ENCODE measurements at regions not wholly inside any gene's neighbourhood (a gene's known extent, or its start where the extent isn't known, plus 50 kb on each side); places are given as distances from the start of the nearest gene placed in this dataset.

GRCh38 chr19:34595683-34596082, 81.3 kb downstream of the SCGB2B2 start:
- intact Hi-C loops (cut with DNase I) = no loop called here
- H3K27me3 ChIP-seq = no peaks in the 10 kb centered on the region
- no peak overlapping the region for H3K4me3 ChIP-seq
- no peaks in the 10 kb centered on the region for H3K36me3 ChIP-seq
- TF ChIP-seq EP300 (IDR thresholded peaks at IDR 0.05) (no peak), POLR2AphosphoS5 (IDR thresholded peaks at IDR 0.05) (no peak), POLR2A (IDR thresholded peaks at IDR 0.05; ENCODE audit: low read depth) (no peak)
- TF ChIP-seq, protein P1, sequence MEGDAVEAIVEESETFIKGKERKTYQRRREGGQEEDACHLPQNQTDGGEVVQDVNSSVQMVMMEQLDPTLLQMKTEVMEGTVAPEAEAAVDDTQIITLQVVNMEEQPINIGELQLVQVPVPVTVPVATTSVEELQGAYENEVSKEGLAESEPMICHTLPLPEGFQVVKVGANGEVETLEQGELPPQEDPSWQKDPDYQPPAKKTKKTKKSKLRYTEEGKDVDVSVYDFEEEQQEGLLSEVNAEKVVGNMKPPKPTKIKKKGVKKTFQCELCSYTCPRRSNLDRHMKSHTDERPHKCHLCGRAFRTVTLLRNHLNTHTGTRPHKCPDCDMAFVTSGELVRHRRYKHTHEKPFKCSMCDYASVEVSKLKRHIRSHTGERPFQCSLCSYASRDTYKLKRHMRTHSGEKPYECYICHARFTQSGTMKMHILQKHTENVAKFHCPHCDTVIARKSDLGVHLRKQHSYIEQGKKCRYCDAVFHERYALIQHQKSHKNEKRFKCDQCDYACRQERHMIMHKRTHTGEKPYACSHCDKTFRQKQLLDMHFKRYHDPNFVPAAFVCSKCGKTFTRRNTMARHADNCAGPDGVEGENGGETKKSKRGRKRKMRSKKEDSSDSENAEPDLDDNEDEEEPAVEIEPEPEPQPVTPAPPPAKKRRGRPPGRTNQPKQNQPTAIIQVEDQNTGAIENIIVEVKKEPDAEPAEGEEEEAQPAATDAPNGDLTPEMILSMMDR (IDR thresholded peaks at IDR 0.05) = no peak
- DNase-seq (ENCODE audit: extremely low spot score) = no peak
- WGBS = 78% methylated on average over 9 of the region's 10 CpGs
- no peaks in the 10 kb centered on the region for H3K9me3 ChIP-seq
- H3K4me1 ChIP-seq = peaks cover 0 to 19% (median 10%) of the 10 kb centered on the region in 4 donors
- H3K27ac ChIP-seq (replicated peaks in 1 of 4) = no peak overlapping the region

DNA sequence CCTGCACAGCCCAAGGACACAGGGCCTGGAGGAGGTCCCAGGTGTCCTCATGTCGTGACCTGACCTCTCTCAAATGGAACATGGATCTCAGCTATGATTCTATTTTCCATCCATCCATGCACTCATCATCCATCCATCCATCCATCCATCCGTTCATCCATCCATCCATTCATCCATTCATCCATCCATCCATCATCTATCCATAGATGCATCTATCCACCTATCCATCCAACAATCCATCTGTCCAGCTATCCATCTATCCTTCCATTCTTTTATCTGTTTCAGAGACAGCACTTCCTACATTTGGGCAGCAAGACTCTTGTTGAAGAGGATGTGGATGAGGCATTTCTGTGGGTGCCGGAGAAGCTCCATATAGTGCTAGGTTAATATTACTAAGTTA, 86.7 kb downstream of the SCGB2B2 start:
- 89% methylated on average over 3 of the region's 3 CpGs for WGBS
- Histone ChIP-seq H3K27ac (replicated peaks in 1 of 4) (no peak overlapping the region), H3K27me3 (no peaks in the 10 kb centered on the region), H3K9me3 (peaks cover 0 to 3% (median 0%) of the 10 kb centered on the region in 4 donors), H3K4me3 (no peak overlapping the region), H3K4me1 (peaks cover 0 to 11% (median 3%) of the 10 kb centered on the region in 4 donors), H3K36me3 (no peaks in the 10 kb centered on the region)
- intact Hi-C loops (cut with DNase I) = no loop called here
- TF ChIP-seq POLR2A (IDR thresholded peaks at IDR 0.05; ENCODE audit: low read depth) (no peak), EP300 (IDR thresholded peaks at IDR 0.05) (no peak), POLR2AphosphoS5 (IDR thresholded peaks at IDR 0.05) (no peak)
- TF ChIP-seq, protein P1 (IDR thresholded peaks at IDR 0.05) = no peak
- no peak for DNase-seq (ENCODE audit: extremely low spot score)

GRCh38 chr19:34589730-34590129, 87.2 kb downstream of the SCGB2B2 start:
- Histone ChIP-seq H3K4me1 (peaks cover 0 to 6% (median 0%) of the 10 kb centered on the region in 4 donors), H3K4me3 (no peak overlapping the region), H3K27ac (replicated peaks in 1 of 4) (no peak overlapping the region), H3K36me3 (no peaks in the 10 kb centered on the region), H3K27me3 (no peaks in the 10 kb centered on the region), H3K9me3 (peaks cover 0 to 3% (median 0%) of the 10 kb centered on the region in 4 donors)
- TF ChIP-seq, protein P1 (IDR thresholded peaks at IDR 0.05) = no peak
- TF ChIP-seq POLR2A (IDR thresholded peaks at IDR 0.05; ENCODE audit: low read depth) = no peak
- TF ChIP-seq EP300 (IDR thresholded peaks at IDR 0.05) = no peak
- TF ChIP-seq POLR2AphosphoS5 (IDR thresholded peaks at IDR 0.05) = no peak
- intact Hi-C loops (cut with DNase I) = no loop called here
- 100% methylated on average over 2 of the region's 2 CpGs for WGBS
- no peak for DNase-seq (ENCODE audit: extremely low spot score)

DNA sequence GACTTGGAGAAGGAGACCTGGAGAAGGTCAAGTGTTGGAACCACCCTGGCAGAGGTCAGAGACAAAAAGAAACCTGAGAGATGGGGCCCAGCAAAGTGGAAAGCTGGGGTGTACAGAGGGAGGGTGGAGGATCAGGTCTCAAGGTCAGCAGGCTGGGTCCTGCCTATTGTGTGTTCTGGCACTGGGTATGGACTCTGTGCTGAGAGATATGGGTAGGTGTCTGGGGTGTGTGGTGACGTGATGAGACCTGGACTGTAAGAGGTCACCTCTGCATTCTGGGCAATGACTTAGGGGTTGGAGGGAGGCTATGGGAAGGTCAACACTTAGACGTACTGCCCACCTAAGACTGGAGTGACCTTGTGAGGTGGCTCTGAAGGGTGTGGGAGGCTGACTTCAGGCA, 88.1 kb downstream of the SCGB2B2 start:
- no peaks in the 10 kb centered on the region for H3K36me3 ChIP-seq
- no peak overlapping the region for H3K27ac ChIP-seq (replicated peaks in 1 of 4)
- H3K27me3 ChIP-seq = no peaks in the 10 kb centered on the region
- TF ChIP-seq, protein P1 (IDR thresholded peaks at IDR 0.05) = no peak
- no peak for TF ChIP-seq EP300 (IDR thresholded peaks at IDR 0.05)
- no peak for TF ChIP-seq POLR2AphosphoS5 (IDR thresholded peaks at IDR 0.05)
- TF ChIP-seq POLR2A (IDR thresholded peaks at IDR 0.05; ENCODE audit: low read depth) = no peak
- no peak for DNase-seq (ENCODE audit: extremely low spot score)
- peaks cover 0 to 3% (median 0%) of the 10 kb centered on the region in 4 donors for H3K9me3 ChIP-seq
- WGBS = 80% methylated on average over 2 of the region's 2 CpGs
- no peak overlapping the region for H3K4me3 ChIP-seq
- no peaks in the 10 kb centered on the region for H3K4me1 ChIP-seq
- intact Hi-C loops (cut with DNase I) = no loop called here

- H3K27ac ChIP-seq (replicated peaks in 1 of 4) = no peak overlapping the region
- no peak for DNase-seq (ENCODE audit: extremely low spot score)
- intact Hi-C loops (cut with DNase I) = no loop called here
- 83% methylated on average over 6 of the region's 8 CpGs for WGBS
- peaks cover 0 to 3% (median 0%) of the 10 kb centered on the region in 4 donors for H3K9me3 ChIP-seq
- no peak overlapping the region for H3K4me3 ChIP-seq
- TF ChIP-seq POLR2AphosphoS5 (IDR thresholded peaks at IDR 0.05) (no peak), POLR2A (IDR thresholded peaks at IDR 0.05; ENCODE audit: low read depth) (no peak), EP300 (IDR thresholded peaks at IDR 0.05) (no peak)
- TF ChIP-seq, protein P1 (IDR thresholded peaks at IDR 0.05) = no peak
- no peaks in the 10 kb centered on the region for H3K4me1 ChIP-seq
- H3K27me3 ChIP-seq = no peaks in the 10 kb centered on the region
- no peaks in the 10 kb centered on the region for H3K36me3 ChIP-seq
Observed at GRCh38 chr19:34588249-34588648, 88.7 kb downstream of the SCGB2B2 start.

All from esophagus muscularis mucosa (tissue), 4 donors.